Thyroid gland (tissue), 4 donors: ENCODE measurements at regions not wholly inside any gene's neighbourhood (a gene's known extent, or its start where the extent isn't known, plus 50 kb on each side); places are given as distances from the start of the nearest gene placed in this dataset.
"Not testable (repeated sequence)": the region's sequence is repeated elsewhere in the genome, so short reads cannot be mapped to it uniquely, and the experiment has no call there.

Experiments used
- DNase-seq, 2 donors: peaks; one replicate each; pipeline ENCODE4 v3.0.0-alpha.2; 2019
- H3K27ac ChIP-seq, 3 donors: fragments of 200-600 bp; sonication (generic); 1 replicate in 2 of 3; 2 replicates in 1 of 3; pipeline ENCODE4 v1.5.1; 2016 to 2019; ENCODE audit warnings: mild to moderate bottlenecking in 1 of 3, moderate library complexity in 1 of 3
- H3K27me3 ChIP-seq: fragments of 200-600 bp; sonication (generic); one replicate; pipeline ENCODE4 v1.5.1; 2019
- H3K36me3 ChIP-seq, 2 donors: fragments of 200-600 bp; sonication (generic); one replicate each; pipeline ENCODE4 v1.5.1; 2016 to 2019
- H3K4me1 ChIP-seq, 2 donors: fragments of 200-600 bp; sonication (generic); one replicate each; pipeline ENCODE4 v1.5.1; 2017 to 2019
- H3K4me3 ChIP-seq, 3 donors: fragments of 200-600 bp; sonication (generic); replicated peaks in 1 of 3; 1 replicate in 2 of 3; 2 replicates in 1 of 3; pipeline ENCODE4 v1.5.1; 2016; ENCODE audit warnings: mild to moderate bottlenecking in 1 of 3
- H3K9me3 ChIP-seq: fragments of 200-600 bp; sonication (generic); one replicate; pipeline ENCODE4 v1.5.1; 2017
- POLR2A ChIP-seq, 2 donors: fragments of 450-650 bp; IDR thresholded peaks; one replicate each; pipeline ENCODE4 v1.6.1; 2017; ENCODE audit warnings: antibody characterized with exemption in 2 of 2, mild to moderate bottlenecking in 2 of 2, moderate library complexity in 1 of 2
- WGBS, 2 donors: methylation state at CpG; one replicate each; pipeline ENCODE4 v1.1.5; 2017; 5-methylcytosine and 5-hydroxymethylcytosine counted together
- intact Hi-C: fragments of 100-400 bp; cut with DNase I; formaldehyde crosslinking; loops from one replicate; pipeline ENCODE4 v1.15.1; 2023
- TF ChIP-seq, protein P1 (sequence below), 6 experiments: fragments of 200-600 bp in 3 of 6; fragments of 450-650 bp in 3 of 6; sonication (generic) in 3 of 6; IDR thresholded peaks; one replicate each; pipeline ENCODE4 v1.5.1; 2016 to 2019; ENCODE audit warnings: antibody characterized with exemption in 6 of 6, mild to moderate bottlenecking in 2 of 6, inconsistent platforms in 1 of 6, moderate library complexity in 1 of 6

DNA sequence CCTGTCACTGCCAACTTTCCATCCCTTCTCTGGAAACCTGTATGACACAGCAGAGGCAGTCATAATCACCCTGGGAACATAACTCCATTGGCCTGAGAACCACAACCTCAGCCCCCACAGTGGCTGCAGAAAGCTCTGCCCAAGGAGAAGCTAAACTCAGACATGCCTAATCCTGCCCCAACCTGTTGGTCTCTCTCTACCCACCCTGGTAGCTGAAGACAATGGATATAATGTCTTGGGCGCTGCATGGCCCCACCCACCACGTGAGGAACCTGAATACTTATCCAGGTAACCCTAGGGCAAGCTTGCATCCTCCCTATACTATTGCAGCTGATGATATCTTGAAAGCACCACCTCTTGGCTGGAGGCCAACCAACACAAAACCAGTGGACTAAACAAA lies 225.2 kb downstream of the TEX13C start:
- H3K9me3 ChIP-seq = no peaks in the 10 kb centered on the region
- no peak overlapping the region for H3K4me3 ChIP-seq
- DNase-seq = no peak
- 39% methylated on average over 2 of the region's 2 CpGs; no CpG with 5 or more reads in 1 of the 2 donors for WGBS, 2 donors
- no peaks in the 10 kb centered on the region for H3K36me3 ChIP-seq
- TF ChIP-seq POLR2A (IDR thresholded peaks at IDR 0.05) = no peak
- TF ChIP-seq, protein P1, sequence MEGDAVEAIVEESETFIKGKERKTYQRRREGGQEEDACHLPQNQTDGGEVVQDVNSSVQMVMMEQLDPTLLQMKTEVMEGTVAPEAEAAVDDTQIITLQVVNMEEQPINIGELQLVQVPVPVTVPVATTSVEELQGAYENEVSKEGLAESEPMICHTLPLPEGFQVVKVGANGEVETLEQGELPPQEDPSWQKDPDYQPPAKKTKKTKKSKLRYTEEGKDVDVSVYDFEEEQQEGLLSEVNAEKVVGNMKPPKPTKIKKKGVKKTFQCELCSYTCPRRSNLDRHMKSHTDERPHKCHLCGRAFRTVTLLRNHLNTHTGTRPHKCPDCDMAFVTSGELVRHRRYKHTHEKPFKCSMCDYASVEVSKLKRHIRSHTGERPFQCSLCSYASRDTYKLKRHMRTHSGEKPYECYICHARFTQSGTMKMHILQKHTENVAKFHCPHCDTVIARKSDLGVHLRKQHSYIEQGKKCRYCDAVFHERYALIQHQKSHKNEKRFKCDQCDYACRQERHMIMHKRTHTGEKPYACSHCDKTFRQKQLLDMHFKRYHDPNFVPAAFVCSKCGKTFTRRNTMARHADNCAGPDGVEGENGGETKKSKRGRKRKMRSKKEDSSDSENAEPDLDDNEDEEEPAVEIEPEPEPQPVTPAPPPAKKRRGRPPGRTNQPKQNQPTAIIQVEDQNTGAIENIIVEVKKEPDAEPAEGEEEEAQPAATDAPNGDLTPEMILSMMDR (IDR thresholded peaks at IDR 0.05) = no peak
- no peaks in the 10 kb centered on the region for H3K4me1 ChIP-seq
- H3K27ac ChIP-seq = no peak overlapping the region
- no peaks in the 10 kb centered on the region for H3K27me3 ChIP-seq
- intact Hi-C loops = no loop called here

DNA sequence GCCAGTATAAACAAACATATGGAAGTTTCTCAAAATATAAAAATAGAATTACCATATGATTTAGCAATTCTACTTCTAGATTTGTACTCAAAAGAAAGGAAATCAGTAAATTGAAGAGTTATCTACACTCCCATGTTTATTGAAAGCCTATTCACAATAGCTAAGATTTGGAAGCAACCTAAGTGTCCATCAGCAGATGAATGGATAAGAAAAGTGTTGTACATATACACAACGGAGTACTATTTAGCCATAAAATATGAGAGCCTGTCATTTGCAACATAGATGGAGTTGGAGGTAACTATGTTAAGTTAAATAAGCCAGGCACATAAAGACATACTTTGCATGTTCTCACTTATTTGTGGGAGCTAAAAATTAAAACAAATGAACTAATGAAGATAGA lies 257.8 kb downstream of the TEX13C start:
- Histone ChIP-seq H3K9me3 (no peaks in the 10 kb centered on the region), H3K36me3 (no peaks in the 10 kb centered on the region), H3K4me3 (no peak overlapping the region), H3K27me3 (no peaks in the 10 kb centered on the region), H3K4me1 (no peaks in the 10 kb centered on the region), H3K27ac (no peak overlapping the region)
- TF ChIP-seq, protein P1 (IDR thresholded peaks at IDR 0.05) = no peak
- no peak for TF ChIP-seq POLR2A (IDR thresholded peaks at IDR 0.05)
- no peak for DNase-seq
- intact Hi-C loops = no loop called here
- 80 to 82% methylated on average over 1 of the region's 1 CpG for WGBS, 2 donors

DNA sequence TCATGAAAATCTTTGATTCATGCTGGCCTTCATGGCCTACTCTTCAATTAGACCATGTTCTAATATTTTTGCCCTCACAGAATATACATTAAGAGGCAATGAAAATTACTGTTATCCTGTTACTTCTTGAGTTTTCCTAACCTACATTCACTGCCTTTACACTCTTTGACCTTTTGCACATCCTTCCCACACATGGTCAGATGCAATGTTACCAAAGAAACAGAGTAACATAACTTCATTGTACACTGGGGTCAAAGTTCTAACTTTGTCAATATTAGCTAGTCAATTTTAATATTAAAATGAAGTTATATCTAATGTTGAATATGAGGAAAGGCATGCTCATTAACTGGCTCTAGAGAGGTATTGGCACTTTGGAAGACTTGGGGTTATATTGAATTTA lies 284.8 kb downstream of the TEX13C start:
- H3K9me3 ChIP-seq = no peaks in the 10 kb centered on the region

DNA sequence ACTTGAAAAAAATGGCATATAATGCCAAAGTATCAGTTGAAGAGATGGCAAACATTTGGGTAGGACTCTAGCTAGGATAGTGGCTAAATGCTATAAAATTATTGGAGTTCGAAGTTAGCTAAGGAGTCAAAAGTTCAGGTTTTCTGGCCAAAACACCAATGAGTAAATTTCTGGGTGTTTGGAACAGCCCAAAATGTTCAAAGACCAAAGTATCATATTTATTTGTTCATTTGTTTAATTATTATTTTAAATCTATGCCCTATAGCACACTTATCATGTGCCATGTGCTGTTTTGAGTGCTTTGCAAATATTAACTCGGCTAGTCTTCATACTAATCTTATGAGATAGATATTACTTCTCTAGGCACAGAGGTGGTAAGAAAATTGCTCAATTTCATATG lies 285.5 kb downstream of the TEX13C start:
- no peak for DNase-seq
- TF ChIP-seq, protein P1 (IDR thresholded peaks at IDR 0.05) = no peak
- TF ChIP-seq POLR2A (IDR thresholded peaks at IDR 0.05) = no peak
- H3K9me3 ChIP-seq = no peaks in the 10 kb centered on the region
- WGBS, 2 donors = 75 to 83% methylated on average over 2 of the region's 2 CpGs
- H3K4me1 ChIP-seq = no peaks in the 10 kb centered on the region
- intact Hi-C loops = no loop called here
- no peak overlapping the region for H3K4me3 ChIP-seq
- H3K27me3 ChIP-seq = no peaks in the 10 kb centered on the region
- no peak overlapping the region for H3K27ac ChIP-seq
- no peaks in the 10 kb centered on the region for H3K36me3 ChIP-seq

More for the DNA sequence above, 284.8 kb downstream of the TEX13C start:
- H3K27ac ChIP-seq = no peak overlapping the region
- no peaks in the 10 kb centered on the region for H3K27me3 ChIP-seq
- no peaks in the 10 kb centered on the region for H3K36me3 ChIP-seq
- no peaks in the 10 kb centered on the region for H3K4me1 ChIP-seq
- DNase-seq = no peak
- no peak for TF ChIP-seq POLR2A (IDR thresholded peaks at IDR 0.05)
- TF ChIP-seq, protein P1 (IDR thresholded peaks at IDR 0.05) = no peak
- H3K4me3 ChIP-seq = no peak overlapping the region
- intact Hi-C loops = no loop called here

DNA sequence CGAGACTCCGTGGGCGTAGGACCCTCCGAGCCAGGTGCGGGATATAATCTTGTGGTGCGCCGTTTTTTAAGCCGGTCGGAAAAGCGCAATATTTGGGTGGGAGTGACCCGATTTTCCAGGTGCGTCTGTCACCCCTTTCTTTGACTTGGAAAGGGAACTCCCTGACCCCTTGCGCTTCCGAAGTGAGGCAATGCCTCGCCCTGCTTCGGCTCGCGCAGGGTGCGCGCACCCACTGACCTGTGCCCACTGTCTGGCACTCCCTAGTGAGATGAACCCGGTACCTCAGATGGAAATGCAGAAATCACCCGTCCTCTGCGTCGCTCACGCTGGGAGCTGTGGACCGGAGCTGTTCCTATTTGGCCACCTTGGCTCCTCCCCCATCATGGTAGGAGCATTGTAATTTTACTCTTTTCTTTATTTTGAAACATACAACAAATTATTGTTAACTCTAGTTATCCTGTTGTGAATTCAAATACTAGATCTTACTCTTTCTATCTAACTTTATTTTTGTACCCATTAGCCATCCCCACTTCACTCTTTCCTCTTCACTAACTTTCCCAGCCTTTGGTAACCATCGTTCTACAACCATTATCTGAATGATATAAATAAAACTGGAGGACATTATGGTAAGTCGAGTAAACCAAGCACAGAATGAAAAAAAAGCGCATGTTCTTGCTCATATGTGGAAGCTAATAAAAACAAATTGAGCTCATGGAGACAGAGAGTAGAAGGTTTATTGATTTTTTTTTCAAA lies 295.1 kb downstream of the TEX13C start:
- H3K4me3 ChIP-seq, H3K27ac ChIP-seq, DNase-seq, H3K27me3 ChIP-seq, intact Hi-C loops, H3K36me3 ChIP-seq, H3K9me3 ChIP-seq, H3K4me1 ChIP-seq: not testable (repeated sequence)
- WGBS, 2 donors = 91 to 98% methylated on average over 9 to 15 of the region's 29 CpGs
